HuH-7 (cell line): ENCODE measurements at regions not wholly inside any gene's neighbourhood (a gene's known extent, or its start where the extent isn't known, plus 50 kb on each side); places are given as distances from the start of the nearest gene placed in this dataset.
"Not testable (repeated sequence)": the region's sequence is repeated elsewhere in the genome, so short reads cannot be mapped to it uniquely, and the experiment has no call there.

ENCODE experiments used
- DNase-seq: peaks from one replicate; pipeline ENCODE4 v3.0.0; 2011; ENCODE audit warnings: low spot score

DNA sequence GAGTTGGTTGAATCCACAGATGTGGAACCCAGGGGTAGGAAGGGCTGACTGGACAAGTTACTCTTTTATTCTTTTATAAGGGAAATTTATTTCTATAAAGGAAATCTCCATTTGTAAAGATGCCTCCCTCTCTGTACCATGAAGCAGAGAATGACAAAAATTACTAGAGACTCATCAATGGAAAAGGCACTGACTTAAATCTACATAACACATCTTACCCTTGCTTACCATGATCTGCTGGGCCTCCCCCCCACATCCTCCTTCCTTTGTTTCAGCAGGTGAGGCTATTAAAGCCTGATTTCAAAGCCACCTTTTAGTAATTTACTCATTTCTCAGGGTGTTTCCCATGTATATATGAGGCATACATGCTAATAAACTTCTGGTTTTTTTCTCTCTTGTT, 130.2 kb upstream of the HDDC2 start:
- no peak for DNase-seq

GRCh38 chr6:125432963-125433362, 131.2 kb upstream of the HDDC2 start:
- DNase-seq = no peak

DNA sequence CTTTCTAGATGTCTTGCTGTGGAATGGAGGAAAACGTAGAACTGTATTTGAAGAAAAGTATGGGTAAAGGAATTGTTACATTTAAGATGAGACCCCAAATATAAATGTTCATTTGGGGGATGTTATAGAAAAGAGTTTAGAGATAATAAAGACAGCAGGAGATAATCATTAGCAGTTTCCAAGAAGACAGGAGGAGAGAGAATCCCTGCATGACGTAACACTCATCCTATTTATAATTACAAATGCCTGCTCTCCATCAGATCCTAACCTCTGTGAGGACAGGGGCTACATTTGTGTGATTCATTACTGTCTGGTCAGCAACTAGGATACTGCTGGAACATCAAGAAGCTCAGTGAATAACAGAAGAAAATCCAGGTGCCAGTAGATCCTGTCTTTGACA, 133.0 kb upstream of the HDDC2 start:
- DNase-seq = no peak

DNA sequence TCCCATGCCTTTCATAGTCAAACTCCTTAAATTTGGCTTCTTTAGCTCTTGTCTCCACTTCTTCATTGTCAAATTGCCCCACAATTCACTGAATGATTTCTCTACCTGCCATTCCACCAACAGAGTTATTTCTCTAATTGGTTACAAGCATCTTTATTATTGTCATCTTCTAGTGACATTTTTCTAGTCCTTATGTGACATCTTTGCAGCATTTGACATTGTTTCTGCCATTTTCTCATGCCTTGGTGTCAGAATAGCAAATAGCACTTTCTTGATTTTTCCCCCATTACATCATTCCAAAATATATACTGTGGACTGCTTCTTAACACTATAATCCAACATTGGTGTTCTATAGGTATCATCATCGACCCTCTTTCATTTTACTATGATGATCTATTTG, 137.7 kb upstream of the HDDC2 start:
- no peak for DNase-seq

GRCh38 chr6:125444006-125444923, 142.5 kb upstream of the HDDC2 start:
- no peak for DNase-seq

DNA sequence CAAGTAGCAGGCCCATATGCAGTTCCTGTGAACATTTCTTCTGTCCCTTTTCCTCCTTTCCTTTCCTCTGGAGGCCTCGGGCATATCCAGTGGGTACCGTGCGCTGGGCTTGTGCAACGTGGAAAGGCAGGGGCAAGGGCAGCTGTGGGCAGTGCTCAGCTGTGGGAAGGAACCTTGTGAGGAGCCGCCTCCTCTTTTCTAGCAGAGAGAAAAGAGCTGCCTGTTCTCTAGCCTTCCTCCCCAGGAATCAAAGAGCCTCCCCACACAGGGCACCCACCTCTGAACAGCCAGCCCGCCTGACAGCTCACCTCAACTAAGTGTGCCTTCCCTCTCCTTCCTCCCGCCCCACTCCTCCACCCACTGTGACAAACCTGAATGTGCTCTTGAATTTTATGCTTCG, 143.3 kb upstream of the HDDC2 start:
- DNase-seq = no peak

DNA sequence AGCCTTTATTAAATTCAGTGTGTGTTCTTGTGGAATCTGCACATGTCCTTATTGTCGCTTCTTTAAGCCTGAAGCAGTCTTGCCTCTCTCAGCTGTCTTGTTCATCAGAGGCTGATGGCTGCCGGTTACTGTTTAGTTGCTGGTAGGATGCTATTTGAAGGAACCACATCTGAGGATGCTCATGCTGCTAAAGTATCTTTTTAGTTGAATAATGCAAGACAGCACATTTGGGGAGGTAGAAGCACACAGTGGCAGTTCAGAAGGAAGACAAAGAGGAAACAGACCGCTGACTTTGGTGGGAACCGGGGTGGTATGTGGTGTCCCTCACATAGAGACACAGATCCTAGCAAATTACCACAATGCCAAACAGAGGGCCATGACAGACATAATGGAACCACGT, 144.2 kb upstream of the HDDC2 start:
- DNase-seq = no peak

DNA sequence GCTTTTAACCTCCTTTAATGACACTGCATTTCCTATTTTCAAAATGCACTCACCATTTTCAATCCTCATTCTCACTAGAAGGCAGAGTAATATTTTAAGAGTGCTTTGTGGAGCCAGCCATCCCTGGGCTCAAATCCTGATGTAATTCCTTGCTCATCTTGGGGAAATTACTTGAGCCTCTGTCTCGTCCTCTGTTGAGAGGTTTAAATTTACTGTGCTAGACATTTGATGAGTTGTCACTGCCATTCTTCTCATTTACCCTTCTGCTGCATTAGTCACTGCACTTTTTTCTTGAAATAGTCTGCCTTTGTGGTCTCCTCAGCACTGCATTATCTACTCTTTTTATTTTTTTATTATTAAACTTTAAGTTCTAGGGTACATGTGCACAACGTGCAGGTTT, 150.0 kb upstream of the HDDC2 start:
- no peak for DNase-seq

- no peak for DNase-seq
Measured at GRCh38 chr6:125453516-125453915, 151.7 kb upstream of the HDDC2 start.

GRCh38 chr6:125454351-125454750, 152.6 kb upstream of the HDDC2 start:
- DNase-seq = no peak

- DNase-seq = not testable (repeated sequence)
Measured at GRCh38 chr6:125458493-125458892, 156.7 kb upstream of the HDDC2 start.

DNA sequence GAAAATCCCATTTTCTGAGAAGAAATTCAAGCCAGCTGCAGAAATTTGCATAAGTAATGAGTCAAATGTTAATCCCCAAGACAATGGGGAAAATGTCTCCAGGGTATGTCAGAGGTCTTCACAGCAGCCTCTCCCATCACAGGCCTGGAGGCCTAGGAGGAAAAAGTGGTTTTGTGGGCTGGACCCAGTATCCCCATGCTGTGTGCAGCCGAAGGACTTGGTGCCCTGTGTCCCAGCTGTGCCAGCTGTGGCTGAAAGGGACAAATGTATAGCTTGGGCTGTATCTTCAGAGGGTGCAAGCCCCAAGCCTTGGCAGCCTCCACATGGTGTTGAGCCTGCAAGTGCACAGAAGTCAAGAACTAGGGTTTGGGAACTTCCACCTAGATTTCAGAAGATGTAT, 163.6 kb upstream of the HDDC2 start:
- DNase-seq = not testable (repeated sequence)

- no peak for DNase-seq
Measured at GRCh38 chr6:125469915-125470314, 168.1 kb upstream of the HDDC2 start.

GRCh38 chr6:125471667-125472066, 169.9 kb upstream of the HDDC2 start:
- no peak for DNase-seq

DNA sequence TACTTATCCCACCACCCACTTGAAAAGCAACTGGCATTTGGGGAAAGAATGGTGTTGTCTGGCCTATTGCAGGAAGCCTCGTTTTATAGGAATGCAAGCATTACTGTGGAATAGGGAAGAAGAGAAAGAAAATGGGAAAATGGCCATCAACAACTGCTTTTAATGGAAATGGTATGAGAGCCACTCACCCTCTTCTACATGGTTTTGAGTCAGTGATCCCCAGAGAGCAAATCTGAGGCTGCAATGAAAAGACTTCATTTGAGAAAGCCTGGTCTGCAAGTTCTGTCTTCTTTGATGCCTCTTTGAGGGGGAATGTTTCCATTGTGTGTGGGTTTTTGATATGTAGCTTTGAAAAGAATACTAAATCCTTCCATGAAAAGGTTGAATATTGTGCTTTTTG, 172.3 kb upstream of the HDDC2 start:
- DNase-seq = no peak

DNA sequence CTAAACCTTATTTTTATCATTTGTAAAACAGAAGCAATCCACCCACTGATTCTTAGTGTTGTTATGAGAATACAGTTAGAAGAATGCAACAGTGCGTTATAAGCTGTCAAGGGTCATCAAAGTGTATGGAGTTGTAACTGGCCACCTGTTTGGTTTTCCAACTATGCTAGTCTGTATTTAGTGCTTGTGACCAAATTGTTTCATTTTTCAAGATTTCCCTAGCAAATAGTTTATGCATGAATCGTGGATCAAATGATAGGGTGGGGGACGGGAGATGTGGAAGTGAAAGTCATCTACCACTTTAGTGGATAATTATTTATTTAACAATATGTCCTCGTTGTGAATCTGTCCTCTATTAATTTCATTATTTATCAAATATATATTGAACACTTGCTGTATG, 175.4 kb upstream of the HDDC2 start:
- no peak for DNase-seq

DNA sequence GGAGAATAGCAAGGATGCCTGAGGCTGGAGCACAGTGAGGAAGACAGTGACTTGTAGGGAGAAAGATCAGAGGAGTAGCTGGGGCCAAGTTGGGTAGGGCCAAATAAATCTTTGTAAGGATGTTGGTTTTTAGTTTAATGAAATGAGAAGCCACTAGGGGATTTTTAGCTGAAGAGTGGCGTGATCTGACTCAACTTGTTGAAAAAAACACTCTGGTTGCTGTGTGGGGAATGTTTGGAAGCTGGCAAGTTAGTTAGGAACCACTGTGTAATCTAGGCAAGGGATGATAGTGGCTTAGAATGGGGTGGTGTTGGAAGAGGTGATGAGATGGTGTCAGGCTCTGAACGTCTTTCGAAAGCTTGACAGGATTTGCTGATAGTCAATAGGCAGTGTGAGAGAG, 176.1 kb upstream of the HDDC2 start:
- DNase-seq = no peak

DNA sequence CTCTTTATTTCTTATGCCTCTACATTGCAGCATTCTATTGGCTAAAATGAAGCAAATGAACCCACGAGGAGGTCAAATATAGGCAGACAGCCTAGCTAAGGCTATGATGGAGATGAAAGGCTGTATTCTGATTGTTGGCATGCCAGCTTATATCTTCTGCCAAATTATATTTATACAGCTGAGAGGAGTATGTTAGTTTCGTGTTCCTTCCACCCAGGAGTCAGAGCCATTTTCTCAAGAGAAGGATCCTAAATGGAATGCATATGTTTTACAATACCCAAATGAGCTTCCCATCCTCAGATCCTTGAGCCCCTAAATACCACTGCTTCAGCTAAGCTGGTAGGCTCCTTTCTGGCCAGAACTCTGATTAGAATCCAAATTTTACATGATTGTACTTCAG, 178.4 kb upstream of the HDDC2 start:
- no peak for DNase-seq

DNA sequence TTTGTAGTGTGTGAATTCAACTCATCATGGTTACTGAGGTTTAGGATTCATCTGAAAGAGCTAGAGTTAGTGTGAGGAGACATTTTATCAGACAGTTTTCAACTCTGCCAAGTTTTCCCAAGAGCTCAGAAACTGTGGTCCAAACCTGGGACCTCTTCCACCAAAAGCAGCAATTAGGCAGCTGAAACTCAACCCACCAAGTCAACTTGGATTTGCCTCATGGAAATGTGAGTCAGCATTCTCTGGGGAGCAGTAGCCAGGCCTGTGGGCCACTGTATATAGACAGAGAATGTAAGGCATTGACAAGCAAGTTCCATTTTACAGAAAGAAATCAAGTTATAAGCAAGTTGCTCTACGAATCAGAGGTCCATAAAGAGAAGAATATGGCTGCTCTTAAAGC, 178.8 kb upstream of the HDDC2 start:
- no peak for DNase-seq

DNA sequence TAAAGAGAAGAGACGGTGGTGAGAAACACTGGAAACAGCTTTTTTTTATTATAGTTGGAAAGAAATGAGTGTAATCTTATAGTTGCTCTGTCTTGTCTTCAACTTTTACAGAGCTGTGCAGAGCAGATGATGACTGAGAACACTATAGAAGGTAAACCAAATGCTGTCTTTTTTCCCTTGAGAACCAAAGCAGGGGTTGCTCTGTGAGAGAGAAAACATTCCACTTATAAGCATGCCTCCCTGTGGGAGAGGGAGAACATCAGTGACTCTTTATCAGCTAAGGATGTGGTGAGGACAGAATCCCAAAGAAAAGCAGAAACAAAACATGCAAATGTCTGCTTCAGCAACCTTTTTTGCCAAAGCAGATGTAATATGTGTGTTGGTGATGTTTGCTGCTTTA, 179.3 kb upstream of the HDDC2 start:
- DNase-seq = no peak

- no peak for DNase-seq
Measured at GRCh38 chr6:125485757-125486156, 184.0 kb upstream of the HDDC2 start.

DNA sequence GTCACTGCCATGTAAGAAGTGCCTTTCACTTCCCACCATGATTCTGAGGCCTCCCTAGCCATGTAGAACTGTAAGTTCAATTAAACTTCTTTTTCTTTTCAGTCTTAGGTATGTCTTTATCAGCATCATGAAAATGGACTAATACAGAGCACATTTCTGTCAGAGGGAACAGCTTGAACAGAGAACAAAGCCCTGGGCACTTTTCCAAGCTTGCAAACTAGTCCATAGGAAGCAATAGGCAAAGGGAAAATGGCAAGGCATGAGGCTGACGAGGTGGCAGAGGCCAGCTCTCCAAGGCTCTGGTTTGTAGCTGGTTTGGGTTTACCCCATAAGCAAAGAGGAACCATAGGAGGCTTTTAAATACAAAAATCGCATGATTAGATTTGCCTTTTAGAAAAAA, 185.1 kb upstream of the HDDC2 start:
- no peak for DNase-seq

DNA sequence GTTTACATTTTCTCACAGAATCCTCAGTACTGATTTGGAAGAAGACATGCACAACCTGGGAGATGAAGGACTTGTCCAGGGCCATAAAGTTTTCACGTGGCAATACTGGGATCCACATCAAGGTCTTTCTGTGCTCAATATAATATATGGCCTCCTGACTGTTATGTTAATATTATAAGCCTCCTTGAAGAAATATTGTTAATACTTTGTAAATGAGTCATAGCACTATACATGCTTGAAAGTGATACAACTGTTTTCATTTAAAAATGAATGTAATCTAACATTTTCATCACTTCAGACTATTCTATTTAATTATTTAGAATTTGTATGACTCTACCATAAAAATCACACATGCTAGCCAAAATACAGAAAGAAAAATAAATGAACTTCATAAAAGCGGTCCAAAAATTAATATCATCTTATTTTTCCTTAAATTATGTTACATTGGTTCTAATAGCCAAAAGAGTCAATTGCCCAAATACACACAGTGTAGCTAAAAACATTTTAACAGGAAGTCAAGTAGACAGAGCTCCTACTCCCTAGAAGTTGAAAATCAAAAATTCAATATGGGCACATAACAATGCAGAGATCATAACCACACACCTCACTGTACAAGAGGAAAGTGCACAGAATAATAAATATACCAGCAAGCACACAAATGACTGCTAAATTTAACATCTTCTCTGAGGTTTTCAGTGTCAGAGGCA, 188.0 kb upstream of the HDDC2 start:
- DNase-seq = no peak
